Loucy (cell line): ENCODE measurements at regions not wholly inside any gene's neighbourhood (a gene's known extent, or its start where the extent isn't known, plus 50 kb on each side); places are given as distances from the start of the nearest gene placed in this dataset.

Experiments used
- CTCF ChIP-seq: fragments of 200-600 bp; sonication (generic); conservative IDR thresholded peaks from 2 replicates; pipeline ENCODE4 v1.5.1; 2014; ENCODE audit warnings: mild to moderate bottlenecking, antibody characterized with exemption, low read length
- EZH2phosphoT487 ChIP-seq: fragments of 200-600 bp; IDR thresholded peaks from 2 replicates; pipeline ENCODE4 v1.6.1; 2018; ENCODE audit warnings: antibody characterized with exemption, mild to moderate bottlenecking, moderate library complexity, borderline replicate concordance

GRCh38 chr5:105677291-105677690, 1993.4 kb downstream of the EFNA5 start:
- TF ChIP-seq CTCF (no peak), EZH2phosphoT487 (no peak)
